ENCODE measurements at regions not wholly inside any gene's neighbourhood (a gene's known extent, or its start where the extent isn't known, plus 50 kb on each side); places are given as distances from the start of the nearest gene placed in this dataset.

DNA sequence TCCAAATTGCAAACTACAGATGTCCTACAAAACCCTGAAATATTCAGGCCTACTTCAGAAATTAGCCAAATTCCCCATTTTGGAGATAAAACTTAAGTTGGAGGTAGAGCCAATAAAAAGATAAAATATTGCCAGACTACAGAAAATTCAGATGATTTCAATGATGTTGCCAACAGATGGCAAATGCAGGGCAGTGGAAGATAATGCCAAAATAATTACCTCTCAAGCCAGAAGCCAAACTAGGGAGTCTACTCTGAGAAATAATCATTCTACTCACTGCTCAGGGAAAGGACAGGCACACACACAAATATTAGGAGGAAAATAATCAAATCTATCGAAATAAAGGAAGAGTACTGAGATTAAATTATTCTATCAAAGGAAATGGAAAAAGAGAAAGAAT, 347.5 kb upstream of the CCNG1 start:
- Mint-ChIP-seq H3K9me3 (peaks cover 13% of the 10 kb centered on the region in 2 donors), H3K4me3 (no peak overlapping the region), H3K4me1 (no peaks in the 10 kb centered on the region), H3K36me3 (no peaks in the 10 kb centered on the region), H3K27ac (no peak overlapping the region), H3K27me3 (ENCODE audit: low read depth in 2 of 2) (no peaks in the 10 kb centered on the region)
- Histone ChIP-seq H3K4me1 (ENCODE audit: control insufficient read depth, insufficient read depth, low read length) (no peaks in the 10 kb centered on the region), H3K27ac (ENCODE audit: low read length) (no peak overlapping the region), H3K36me3 (ENCODE audit: control insufficient read depth, insufficient read depth, low read length) (no peaks in the 10 kb centered on the region), H3K9me3 (ENCODE audit: control insufficient read depth, insufficient read depth, low read length) (peaks cover 3% of the 10 kb centered on the region), H3K4me3 (ENCODE audit: low read length) (no peak overlapping the region), H3K27me3 (ENCODE audit: control insufficient read depth, insufficient read depth, low read length) (no peaks in the 10 kb centered on the region)
- intact Hi-C loops (cut with micrococcal nuclease) = no loop called here
- ATAC-seq (no peak), DNase-seq (no peak)
- TF ChIP-seq, protein P1, sequence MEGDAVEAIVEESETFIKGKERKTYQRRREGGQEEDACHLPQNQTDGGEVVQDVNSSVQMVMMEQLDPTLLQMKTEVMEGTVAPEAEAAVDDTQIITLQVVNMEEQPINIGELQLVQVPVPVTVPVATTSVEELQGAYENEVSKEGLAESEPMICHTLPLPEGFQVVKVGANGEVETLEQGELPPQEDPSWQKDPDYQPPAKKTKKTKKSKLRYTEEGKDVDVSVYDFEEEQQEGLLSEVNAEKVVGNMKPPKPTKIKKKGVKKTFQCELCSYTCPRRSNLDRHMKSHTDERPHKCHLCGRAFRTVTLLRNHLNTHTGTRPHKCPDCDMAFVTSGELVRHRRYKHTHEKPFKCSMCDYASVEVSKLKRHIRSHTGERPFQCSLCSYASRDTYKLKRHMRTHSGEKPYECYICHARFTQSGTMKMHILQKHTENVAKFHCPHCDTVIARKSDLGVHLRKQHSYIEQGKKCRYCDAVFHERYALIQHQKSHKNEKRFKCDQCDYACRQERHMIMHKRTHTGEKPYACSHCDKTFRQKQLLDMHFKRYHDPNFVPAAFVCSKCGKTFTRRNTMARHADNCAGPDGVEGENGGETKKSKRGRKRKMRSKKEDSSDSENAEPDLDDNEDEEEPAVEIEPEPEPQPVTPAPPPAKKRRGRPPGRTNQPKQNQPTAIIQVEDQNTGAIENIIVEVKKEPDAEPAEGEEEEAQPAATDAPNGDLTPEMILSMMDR (IDR thresholded peaks at IDR 0.05) = no peak
- WGBS (ENCODE audit: insufficient coverage) = no CpG with 5 or more reads among the region's 1 CpG

DNA sequence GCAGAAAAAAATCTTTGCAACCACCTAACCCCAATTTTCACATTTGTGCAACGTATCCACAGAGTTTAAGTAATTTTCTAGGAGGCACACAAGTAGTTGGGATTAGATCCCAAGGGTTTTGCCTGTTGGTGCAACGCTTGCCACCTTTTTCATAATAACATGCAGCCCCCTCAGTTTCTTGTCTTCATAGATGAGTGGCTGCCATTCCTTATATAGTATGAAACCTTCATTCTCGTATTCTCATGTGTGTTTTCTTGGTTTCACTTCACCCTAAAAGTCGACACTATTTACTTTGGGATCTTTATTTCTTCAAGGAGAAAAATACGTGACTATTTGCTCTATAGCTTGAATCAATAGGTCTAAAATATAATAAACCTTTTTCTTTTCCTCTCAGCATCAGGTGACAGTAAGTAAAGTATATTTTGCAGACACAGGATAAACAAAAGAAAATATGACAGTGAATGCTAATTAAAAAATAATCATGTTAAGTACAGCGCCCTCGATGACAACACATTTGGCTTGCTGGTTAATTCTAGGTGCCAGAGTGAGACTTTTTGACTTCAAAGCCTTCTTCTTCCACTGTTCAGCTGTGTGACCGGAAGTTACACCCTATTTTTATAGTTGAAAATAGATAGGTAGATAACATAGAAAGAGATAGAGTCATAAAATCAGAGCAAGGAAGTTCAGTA, 342.8 kb upstream of the CCNG1 start:
- no peak overlapping the region for H3K4me3 Mint-ChIP-seq
- peaks cover 3 to 12% of the 10 kb centered on the region in 2 donors for H3K9me3 Mint-ChIP-seq
- intact Hi-C loops (cut with micrococcal nuclease) = no loop called here
- TF ChIP-seq, protein P1 (IDR thresholded peaks at IDR 0.05) = no peak
- Histone ChIP-seq H3K4me3 (ENCODE audit: low read length) (no peak overlapping the region), H3K9me3 (ENCODE audit: control insufficient read depth, insufficient read depth, low read length) (no peaks in the 10 kb centered on the region), H3K27ac (ENCODE audit: low read length) (no peak overlapping the region), H3K4me1 (ENCODE audit: control insufficient read depth, insufficient read depth, low read length) (no peaks in the 10 kb centered on the region), H3K36me3 (ENCODE audit: control insufficient read depth, insufficient read depth, low read length) (no peaks in the 10 kb centered on the region), H3K27me3 (ENCODE audit: control insufficient read depth, insufficient read depth, low read length) (no peaks in the 10 kb centered on the region)
- no peaks in the 10 kb centered on the region for H3K27me3 Mint-ChIP-seq (ENCODE audit: low read depth in 2 of 2)
- no peaks in the 10 kb centered on the region for H3K36me3 Mint-ChIP-seq
- no peak overlapping the region for H3K27ac Mint-ChIP-seq
- DNase-seq (no peak), ATAC-seq (no peak)
- WGBS (ENCODE audit: insufficient coverage) = 100% methylated on average over 2 of the region's 8 CpGs
- no peaks in the 10 kb centered on the region for H3K4me1 Mint-ChIP-seq

DNA sequence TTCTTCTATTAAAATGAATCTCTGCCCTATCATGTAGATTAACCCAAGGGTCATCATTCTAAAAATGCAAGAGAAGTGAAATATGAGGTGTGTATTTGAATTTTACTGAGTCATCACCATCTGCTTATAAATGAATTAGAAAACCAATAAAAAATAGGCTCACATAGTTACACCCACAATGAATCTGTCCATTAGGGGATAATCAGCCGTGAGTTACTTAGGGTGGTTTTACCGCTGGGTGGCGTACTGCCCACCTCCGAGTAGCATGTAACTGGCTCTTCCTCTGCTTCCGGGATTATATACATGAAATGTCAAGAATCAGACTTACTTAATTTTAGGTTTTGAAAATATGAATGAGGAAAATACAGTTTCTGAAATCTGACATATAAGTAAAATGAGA, 332.9 kb upstream of the CCNG1 start:
- Histone ChIP-seq H3K27me3 (ENCODE audit: control insufficient read depth, insufficient read depth, low read length) (no peaks in the 10 kb centered on the region), H3K36me3 (ENCODE audit: control insufficient read depth, insufficient read depth, low read length) (no peaks in the 10 kb centered on the region), H3K4me3 (ENCODE audit: low read length) (no peak overlapping the region), H3K27ac (ENCODE audit: low read length) (no peak overlapping the region), H3K4me1 (ENCODE audit: control insufficient read depth, insufficient read depth, low read length) (no peaks in the 10 kb centered on the region), H3K9me3 (ENCODE audit: control insufficient read depth, insufficient read depth, low read length) (no peaks in the 10 kb centered on the region)
- intact Hi-C loops (cut with micrococcal nuclease) = no loop called here
- 60% methylated on average over 5 of the region's 5 CpGs for WGBS (ENCODE audit: insufficient coverage)
- no peak for DNase-seq
- Mint-ChIP-seq H3K4me3 (no peak overlapping the region), H3K36me3 (no peaks in the 10 kb centered on the region), H3K4me1 (no peaks in the 10 kb centered on the region), H3K27me3 (ENCODE audit: low read depth in 2 of 2) (no peaks in the 10 kb centered on the region), H3K9me3 (peaks cover 17 to 22% of the 10 kb centered on the region in 2 donors), H3K27ac (no peak overlapping the region)
- no peak for ATAC-seq
- TF ChIP-seq, protein P1 (IDR thresholded peaks at IDR 0.05) = no peak

- Histone ChIP-seq H3K4me3 (ENCODE audit: low read length) (no peak overlapping the region), H3K36me3 (ENCODE audit: control insufficient read depth, insufficient read depth, low read length) (no peaks in the 10 kb centered on the region), H3K27ac (ENCODE audit: low read length) (no peak overlapping the region), H3K4me1 (ENCODE audit: control insufficient read depth, insufficient read depth, low read length) (no peaks in the 10 kb centered on the region), H3K9me3 (ENCODE audit: control insufficient read depth, insufficient read depth, low read length) (no peaks in the 10 kb centered on the region), H3K27me3 (ENCODE audit: control insufficient read depth, insufficient read depth, low read length) (no peaks in the 10 kb centered on the region)
- Mint-ChIP-seq H3K36me3 (no peaks in the 10 kb centered on the region), H3K4me1 (no peaks in the 10 kb centered on the region), H3K9me3 (peaks cover 22% of the 10 kb centered on the region in 2 donors), H3K4me3 (no peak overlapping the region), H3K27ac (no peak overlapping the region), H3K27me3 (ENCODE audit: low read depth in 2 of 2) (no peaks in the 10 kb centered on the region)
- intact Hi-C loops (cut with micrococcal nuclease) = no loop called here
- WGBS (ENCODE audit: insufficient coverage) = 86% methylated on average over 2 of the region's 2 CpGs
- ATAC-seq (no peak), DNase-seq (no peak)
- TF ChIP-seq, protein P1 (IDR thresholded peaks at IDR 0.05) = no peak
Measured at GRCh38 chr5:163105456-163105855, 331.9 kb upstream of the CCNG1 start.

Data from natural killer cell (primary cell).